ENCODE measurements at regions not wholly inside any gene's neighbourhood (a gene's known extent, or its start where the extent isn't known, plus 50 kb on each side); places are given as distances from the start of the nearest gene placed in this dataset.
"Not testable (repeated sequence)": the region's sequence is repeated elsewhere in the genome, so short reads cannot be mapped to it uniquely, and the experiment has no call there.

- TF ChIP-seq, protein P1, sequence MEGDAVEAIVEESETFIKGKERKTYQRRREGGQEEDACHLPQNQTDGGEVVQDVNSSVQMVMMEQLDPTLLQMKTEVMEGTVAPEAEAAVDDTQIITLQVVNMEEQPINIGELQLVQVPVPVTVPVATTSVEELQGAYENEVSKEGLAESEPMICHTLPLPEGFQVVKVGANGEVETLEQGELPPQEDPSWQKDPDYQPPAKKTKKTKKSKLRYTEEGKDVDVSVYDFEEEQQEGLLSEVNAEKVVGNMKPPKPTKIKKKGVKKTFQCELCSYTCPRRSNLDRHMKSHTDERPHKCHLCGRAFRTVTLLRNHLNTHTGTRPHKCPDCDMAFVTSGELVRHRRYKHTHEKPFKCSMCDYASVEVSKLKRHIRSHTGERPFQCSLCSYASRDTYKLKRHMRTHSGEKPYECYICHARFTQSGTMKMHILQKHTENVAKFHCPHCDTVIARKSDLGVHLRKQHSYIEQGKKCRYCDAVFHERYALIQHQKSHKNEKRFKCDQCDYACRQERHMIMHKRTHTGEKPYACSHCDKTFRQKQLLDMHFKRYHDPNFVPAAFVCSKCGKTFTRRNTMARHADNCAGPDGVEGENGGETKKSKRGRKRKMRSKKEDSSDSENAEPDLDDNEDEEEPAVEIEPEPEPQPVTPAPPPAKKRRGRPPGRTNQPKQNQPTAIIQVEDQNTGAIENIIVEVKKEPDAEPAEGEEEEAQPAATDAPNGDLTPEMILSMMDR (IDR thresholded peaks at IDR 0.05), result not testable (repeated sequence)
- not testable (repeated sequence) for TF ChIP-seq POLR2A (IDR thresholded peaks at IDR 0.05)
These were observed 82.9 kb downstream of the GASK1B start for GRCh38 chr4:158089897-158090296.

Data from lower leg skin (tissue), 3 donors.